ENCODE measurements at regions not wholly inside any gene's neighbourhood (a gene's known extent, or its start where the extent isn't known, plus 50 kb on each side); places are given as distances from the start of the nearest gene placed in this dataset.

DNA sequence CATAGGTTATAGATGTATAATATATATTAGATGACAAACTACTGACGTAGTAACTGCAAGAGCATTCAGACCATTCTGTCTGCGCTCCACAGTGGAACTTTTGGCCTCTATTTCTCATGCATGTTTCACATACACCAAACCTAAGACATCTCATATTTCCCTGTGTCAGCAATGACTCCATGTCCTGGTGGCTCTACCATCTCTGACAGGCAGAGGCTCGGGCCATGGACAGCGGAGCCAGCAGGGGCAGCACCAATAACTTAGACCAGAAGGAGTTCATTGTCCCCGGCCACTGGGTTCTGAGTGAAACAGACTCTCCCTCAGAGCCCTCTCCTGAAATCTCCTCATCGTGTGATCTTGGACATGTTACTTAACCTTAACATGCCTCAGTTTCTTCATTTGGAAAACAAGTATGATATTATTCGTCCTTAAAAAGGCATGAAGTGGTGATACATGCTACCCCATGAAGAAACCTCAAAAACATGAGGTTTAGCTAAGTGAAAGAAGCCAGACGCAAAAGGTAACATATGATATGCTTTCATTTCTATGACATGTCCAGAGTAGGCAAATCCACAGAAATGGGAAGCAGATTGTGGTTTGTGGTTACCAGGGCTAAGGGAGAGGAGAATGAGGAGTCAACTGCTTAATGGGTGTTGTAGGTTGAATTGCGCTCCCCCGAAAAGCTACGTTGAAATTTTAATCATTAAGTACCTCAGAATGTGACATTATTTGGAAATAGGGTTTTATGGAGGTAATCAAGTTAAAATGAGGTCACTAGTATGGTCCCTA lies 564.0 kb upstream of the JARID2 start:
- DNase-seq = no peak

DNA sequence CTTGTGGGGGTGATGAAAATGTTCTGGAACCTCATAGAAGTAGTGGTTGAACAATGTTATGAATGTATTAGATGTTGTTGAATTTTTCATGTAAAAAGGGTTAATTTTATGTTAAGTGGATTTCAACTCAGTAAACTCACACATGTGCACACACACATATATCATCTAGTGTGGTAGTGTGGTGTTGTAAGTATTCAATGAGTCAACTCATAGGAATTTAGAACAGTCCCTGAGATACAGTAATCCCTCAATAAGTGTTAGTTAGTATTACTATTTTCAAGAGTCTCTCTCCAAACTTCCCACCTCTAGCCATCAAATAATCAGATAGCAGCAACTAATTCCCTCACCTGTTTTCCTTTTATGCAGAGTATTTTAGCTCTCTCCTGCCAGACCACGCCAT lies 563.1 kb upstream of the JARID2 start:
- DNase-seq = no peak

DNA sequence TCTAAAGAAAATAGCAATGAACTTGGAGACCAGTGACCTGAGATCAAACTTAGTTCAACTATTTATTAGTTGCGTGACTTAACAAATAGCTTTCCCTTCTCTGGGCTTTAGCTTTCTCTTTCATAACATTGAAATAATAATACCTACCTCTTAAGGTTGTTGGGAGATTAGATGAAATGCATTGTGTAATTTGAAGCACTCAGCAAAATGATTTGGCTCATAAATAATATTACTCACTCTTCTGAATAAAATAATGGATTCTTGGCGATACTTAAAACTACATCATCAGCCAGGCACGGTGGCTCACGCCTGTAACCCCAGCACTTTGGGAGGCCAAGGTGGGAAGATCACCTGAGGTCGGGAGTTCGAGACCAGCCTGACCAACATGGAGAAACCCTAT lies 556.2 kb upstream of the JARID2 start:
- DNase-seq = no peak

DNA sequence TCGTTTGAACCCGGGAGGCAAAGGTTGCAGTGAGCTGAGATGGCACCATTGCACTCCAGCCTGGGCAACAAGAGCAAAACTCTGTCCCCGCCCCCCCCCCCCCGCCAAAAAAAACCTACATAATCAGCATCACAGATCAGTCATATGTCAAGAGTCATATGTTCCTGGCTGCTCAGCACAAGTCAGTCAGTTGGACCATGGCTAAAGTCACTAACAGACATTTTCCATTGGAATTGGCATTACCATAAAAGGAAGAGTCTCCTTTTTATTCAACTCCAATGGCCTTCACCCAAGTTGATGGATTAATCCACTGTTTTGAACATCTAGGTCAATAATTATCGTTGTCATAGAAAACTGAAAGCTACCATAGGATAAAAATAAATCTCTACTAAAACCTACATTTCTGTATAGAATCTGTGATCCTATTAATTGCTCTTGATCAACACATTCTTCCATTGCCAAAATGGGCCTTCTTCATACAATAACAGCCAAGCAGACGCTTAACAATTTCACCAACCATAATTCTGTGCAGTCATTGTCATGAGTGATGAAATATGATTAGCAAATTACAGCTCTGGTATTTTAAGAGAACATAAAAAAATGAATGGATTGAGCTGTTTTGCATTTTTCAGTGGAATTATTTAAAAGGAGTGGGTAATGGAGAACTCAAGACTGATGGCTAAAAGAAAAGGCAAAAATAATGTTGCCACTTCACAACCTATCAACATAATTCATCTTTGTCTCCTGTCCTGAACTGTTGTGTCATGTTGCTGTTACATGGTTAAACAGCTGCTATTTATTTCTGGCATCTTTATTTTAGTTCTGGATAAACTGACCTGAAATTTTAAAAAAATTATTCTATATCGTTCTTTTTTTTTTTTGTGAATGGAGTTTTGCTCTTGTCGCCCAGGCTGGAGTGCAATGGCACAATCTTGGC lies 555.5 kb upstream of the JARID2 start:
- no peak for DNase-seq

DNA sequence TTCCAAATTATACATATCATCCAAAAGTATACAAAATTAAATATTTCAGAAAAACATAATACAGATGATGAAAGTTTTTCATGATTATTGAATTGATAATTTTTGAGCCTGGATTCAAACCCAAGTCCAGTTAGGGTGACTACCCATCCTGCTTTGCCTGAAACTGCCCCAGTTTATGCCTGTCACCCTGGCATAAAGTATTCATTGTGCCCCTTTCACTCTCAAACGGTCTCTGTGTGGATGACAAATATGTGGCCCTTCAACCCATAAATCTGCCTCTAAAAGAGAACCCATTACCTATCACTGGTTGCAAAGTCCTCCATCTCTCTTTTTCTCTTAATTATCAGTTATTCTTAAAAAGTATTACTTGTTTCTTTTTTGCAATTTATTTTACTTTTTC lies 553.7 kb upstream of the JARID2 start:
- no peak for DNase-seq

DNA sequence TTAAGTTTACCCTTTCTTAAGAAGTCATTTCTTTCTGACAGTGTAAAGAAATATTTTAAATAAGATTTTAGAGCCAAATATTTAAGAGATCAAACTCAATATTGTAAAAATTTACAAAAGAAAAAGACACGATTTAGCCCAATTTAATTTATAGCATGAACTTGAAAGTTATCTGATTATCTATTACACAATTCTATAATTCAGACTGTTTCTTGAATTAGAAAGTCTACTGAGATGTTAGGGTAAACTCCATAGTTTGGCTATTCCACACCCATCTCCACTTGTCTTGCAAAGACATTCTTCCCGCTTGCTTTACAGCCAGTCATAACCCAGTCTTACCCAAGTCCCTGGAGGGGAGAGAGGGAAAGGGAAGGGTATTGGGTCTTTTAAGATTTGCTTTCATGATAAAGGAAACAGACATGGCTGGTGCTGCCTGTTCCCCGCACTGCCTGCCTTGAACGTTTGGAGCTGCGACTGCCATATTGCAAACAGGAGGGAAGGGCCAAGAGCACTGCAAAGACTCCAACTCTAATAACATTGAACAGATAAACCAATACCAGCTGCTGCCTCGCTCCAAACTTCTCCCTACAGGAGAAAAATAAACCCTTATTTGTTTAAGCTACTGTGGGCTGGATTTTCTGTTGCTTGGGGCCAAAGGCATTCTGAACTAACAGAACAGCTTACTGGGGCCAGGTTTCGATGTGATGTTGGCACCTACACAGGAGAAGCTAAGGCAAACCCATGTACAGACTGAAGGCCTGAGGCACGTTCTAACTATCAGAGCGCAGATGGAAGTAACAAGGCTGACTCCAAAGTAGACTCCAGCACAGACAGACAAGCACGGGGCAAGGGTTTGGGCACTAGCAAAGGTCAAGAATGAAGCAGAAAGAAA lies 552.3 kb upstream of the JARID2 start:
- DNase-seq = no peak

DNA sequence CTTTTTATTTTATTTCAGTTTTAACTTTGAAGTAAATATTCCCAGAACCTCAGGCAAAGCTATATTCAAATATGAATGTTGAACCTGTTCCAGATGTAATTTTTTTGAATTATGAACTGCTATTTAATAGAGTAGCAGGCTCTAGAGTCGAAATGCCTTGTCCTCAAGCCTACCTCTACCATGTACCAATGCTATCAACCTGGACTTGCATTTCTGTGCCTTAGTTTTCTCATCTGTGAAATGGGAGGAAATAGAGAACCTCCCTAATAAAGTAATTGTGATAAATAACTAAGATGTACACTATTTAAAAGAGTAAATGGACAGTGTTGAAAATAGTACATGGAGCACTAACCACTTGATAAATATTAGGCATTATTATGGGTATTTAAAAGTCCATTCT lies 551.6 kb upstream of the JARID2 start:
- no peak for DNase-seq

DNA sequence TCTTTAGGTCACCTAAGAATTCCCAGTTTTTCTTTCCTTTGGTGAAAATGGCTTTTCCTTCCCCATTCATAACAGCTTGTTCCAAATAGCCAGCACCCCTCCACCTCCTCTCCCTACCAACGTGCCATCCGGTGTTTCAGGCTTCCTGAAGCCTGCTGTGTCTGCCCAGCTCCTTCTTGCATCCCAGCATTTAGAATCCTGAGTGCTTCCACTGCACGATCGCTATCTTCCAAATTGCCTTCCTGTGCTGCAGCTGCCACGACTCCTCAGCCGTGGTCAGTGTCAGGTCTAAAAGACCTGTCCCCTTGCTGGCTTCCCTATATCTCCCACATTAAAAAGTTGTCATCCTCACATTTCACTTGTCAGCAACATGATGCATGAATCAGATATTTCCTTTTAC lies 550.3 kb upstream of the JARID2 start:
- no peak for DNase-seq

DNA sequence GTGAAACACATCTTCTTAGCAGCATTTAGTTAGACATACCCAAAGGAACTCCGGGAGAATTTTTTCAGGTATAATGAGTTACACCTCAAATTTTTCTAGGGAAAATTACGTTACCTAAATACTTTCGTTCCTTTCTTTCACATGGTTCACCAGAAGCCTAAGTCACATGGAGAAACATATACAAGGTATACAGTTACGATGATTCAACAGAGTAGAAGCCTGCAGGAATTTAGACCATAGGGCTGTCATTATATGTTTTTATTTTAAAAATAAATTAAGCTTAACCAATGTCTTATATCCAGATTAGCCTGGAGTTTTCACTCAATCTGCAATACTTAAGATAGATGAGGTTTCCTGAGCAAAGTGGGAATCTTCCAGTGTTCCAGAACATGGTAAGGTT lies 549.5 kb upstream of the JARID2 start:
- DNase-seq = no peak

DNA sequence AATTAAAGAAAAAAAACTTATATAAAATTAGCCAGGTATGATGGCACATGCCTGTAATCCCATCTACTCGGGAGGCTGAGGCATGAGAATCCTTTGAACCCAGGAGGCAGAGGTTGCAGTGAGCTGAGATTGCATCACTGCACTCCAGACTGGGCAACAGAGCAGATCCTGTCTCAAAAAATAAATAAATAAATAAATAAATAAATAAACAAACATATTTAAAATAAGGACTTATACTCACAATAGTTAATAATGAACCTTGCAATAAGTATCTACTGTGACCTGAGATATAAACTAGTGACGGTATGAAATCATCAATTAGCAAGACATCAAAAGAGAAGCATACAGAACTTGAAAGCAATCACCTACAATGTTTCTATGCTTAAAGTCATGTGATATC lies 548.4 kb upstream of the JARID2 start:
- DNase-seq = no peak

DNA sequence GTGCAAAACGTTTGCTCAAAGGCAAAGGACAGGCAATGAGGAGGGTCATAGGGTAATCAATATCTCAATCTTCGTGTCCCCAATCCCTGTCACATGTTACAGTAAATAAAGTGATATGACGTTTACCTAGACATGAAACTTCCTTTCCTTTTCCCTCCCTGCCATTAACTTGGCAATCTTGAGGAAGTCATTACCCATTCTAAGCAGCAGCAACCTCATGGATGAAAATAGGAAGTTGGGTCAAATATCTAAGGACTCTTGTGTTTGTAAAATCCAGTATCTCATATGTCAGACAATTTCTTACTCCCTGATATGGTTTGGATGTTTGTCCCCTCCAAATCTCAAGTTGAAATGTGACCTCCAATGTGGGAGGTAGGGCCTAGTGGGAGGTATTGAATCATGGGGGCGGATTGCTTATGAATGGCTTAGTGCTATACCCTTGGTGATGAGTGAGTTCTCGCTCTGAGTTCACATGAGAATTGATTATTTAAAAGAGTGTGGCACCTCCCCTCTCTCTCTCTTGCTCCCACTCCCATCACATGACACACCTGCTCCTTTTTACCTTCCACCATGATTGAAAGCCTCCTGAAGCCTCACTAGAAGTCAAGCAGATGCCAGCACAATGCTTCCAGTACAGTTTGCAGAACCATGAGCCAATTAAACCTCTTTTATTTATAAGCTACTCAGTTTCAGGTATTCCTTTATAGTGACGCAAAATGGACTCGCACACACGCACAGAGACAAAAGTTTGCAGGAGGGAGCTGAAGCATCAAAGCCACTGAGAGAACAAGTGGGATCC lies 545.9 kb upstream of the JARID2 start:
- DNase-seq = no peak

DNA sequence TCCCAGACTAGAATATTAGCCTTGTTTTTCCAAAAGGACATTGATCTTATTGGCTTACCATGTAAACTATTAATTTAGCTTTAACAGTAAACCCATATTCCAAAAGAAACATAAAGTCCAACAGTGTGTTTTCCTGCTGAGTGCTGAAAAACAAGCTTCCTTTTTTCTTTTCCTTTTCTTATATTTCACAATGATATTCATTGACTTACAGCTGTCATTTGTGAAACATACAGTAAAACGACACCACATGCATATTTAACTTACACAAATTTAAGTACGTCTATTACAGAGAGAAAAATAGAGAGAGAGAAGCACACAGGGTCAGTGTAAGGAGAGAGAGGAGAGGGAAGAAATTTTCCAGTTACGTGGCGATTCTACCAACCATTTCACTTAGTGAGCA lies 543.9 kb upstream of the JARID2 start:
- DNase-seq = no peak

DNA sequence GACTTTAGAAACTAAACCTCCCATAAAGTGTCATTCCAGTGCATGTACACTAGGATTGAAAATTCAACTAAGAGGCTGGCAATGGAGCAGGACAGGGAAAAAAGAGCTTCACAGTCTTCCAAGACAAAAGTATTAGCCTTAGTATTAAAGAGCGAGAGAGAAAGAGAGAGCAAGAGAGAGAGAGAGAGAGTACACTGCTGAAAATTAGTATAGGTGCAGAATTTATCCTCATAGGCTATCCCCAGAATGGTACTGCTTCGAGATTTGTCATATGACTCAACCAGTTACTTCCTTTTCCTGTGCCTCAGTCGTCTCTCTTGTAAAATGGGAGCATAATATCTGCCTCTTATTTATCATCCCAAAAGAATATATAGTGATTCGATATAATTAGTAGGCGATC lies 543.2 kb upstream of the JARID2 start:
- no peak for DNase-seq

DNA sequence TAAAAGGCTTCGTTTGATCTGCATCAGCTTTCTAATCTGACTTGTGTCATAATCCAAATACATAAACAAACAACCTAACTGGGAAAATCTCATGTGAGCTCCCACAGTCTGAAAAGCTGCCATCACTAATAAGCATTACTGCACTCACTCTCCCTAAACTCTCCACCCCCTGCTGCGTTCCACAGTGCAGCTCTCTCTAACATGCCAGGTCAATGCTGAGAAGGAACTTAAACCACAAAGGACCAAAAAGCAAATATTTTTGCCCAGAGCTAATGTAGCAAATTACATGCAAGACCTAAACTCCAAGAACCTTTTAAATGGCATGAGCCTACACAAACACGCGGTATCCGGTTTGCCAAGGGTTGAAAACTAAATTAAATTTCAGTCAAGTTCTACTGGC lies 542.3 kb upstream of the JARID2 start:
- no peak for DNase-seq

DNA sequence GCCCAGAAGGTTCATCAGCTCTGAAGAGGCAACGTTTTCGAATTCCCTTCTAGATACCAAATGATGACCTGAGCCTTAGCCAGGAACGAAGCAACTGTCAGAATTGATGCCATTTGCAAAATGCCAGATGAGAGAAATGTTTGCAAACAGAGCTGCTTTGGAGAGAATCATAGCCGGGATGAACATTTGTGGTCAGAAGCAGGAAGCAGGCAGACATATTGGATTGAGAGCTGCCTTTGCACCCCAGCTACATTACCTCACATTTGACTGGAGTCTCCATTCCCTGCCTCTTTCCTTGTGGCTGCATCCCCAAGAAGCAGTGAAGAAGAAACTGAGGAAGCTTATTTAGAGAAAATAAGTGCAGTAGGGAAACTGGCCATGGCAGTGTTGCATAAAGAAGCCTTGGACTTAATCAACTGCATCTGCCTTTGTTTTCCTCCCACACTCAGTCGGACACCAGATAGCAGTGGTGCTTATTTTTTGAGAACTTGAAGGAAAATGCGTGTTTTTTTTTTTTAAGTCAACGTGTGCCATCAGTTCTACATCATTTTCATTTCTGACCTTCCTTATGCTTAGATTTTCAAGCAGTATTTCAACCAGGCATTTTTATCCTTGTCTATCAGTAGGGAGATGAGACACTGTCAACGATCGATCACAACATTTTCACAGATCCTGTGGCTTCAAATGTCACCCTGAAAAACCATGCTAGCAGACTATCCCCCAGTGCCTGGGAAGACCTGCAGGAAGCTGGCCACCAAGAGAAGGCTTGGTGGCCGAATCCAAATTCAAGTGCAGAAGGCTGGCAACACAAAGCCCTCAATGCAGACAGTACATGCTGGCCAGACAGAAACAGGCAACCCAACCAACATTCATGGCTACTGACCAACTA lies 541.2 kb upstream of the JARID2 start:
- no peak for DNase-seq

DNA sequence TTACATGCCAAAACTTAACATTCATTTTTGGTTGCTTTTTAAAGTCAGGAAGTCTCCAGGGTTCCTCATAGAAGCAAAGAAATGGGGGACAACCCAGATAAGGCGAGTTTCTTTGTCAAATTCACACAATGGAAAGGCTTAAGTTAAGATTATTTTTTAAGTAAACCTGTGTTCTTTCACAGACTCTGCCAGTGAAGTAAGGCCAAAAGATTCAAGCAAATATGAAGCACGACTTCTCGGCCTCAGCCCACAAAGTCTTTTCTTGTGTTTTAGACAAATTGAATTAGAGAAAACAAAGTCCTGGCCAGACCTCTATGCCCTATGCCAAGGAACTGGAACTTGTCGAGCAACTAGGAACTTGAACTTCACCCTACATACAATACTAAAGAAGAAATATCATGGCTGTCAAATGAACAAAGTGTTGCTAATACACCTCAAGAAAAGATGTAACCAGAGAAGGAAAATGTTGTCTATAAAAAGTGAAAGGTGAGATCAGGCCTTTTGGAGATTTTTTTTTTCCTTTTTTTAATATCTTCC lies 540.0 kb upstream of the JARID2 start:
- DNase-seq = no peak

DNA sequence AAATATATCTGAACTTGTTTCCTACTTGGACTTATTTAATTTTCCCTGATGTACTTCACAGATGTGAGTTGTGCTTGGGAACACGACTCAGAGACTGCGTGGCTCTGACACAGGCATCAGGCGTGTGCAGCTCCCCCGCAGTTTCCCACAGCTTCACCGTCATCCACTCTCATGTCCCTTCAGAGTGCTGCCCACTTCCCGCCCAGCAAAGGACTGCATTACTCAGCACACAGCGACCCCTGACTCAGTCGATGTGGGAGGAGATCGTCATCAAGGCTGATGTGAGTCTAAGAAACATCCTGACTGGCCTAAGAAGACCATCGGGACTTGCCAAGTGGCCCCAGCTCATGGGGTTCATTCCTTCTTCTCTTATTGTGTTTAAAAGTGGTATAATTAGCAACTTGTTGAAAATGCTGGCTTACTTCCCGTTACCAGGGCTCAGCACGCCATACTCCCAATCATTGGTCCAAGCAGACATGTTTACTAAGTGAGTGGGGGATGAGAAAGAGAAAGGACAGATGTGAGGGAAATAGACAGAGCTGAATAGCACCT lies 539.4 kb upstream of the JARID2 start:
- no peak for DNase-seq

DNA sequence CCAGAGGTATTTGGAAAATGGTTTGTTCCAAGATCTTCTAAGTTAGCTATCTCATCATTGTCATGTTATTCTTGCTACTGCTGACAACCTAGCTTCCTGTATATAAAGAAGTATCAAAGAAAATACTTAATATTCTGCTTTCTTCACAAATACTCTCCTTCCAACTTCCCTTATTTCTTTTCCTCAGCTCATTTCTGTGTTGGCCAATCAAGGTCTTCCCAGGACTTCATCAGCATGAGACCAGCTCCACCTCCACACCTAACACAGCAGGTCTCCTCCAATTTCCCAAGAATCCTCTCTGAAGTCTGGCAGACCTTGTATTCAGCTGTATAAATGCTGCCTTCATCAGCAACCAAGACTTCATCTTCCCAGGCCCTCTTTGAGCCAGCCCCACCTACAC lies 538.6 kb upstream of the JARID2 start:
- no peak for DNase-seq

DNA sequence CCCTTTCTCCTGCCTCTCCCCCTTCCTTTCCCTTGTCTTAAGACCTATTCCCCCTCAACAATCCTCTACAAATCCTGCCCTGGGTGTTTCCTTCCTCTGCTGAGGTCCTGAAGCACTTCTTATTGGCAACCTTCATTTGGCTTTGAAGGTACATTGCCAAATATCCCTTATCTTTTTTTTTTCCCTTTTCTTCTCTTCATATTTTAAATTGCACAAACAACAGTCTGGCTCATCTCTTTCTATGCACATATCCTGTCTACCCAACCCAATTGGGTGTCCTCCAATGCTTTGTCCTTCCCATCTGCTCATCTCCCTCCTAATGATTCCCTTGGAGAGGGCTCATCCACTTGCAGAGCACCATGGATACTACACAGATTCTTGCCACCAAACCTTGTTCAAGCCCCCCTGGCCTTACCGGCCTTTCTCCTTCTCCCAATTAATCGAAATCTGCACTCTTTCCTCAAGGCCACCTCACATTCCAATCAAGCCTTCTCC lies 537.9 kb upstream of the JARID2 start:
- DNase-seq = no peak

DNA sequence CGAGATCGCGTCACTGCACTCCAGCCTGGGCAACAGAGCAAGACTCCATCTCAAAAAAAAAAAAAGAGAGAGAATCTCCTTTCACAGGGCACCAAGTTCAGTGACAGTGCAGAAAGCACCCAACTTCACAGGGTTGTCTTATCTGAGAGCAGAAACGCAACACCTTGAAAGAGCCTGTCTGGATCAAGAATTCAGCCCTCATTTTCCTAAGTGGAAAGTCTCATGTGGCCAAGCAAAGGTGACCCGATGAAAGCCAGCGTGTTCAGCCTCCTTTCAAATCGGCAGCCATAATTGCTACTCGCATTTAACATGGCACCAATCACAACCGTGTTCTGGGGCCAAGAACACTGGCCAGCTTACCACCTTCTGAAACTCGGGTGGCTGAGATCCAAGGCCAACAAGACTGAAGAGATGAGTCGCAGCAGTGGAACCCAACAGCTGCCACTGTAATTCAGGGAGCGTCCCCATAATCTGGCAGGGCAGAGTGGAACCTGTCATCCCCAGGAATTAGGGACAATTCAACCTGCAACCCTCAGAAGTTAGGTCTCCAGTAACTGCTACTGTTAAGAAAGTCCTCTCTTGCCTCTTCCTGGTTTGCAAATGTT lies 536.7 kb upstream of the JARID2 start:
- no peak for DNase-seq

Data from KG1 (cell line).